ENCODE measurements at regions not wholly inside any gene's neighbourhood (a gene's known extent, or its start where the extent isn't known, plus 50 kb on each side); places are given as distances from the start of the nearest gene placed in this dataset.

GRCh38 chr16:9443864-9444263, 352.4 kb downstream of the HAPSTR1 start:
- no peaks in the 10 kb centered on the region for H3K4me1 ChIP-seq (ENCODE audit: low read depth)
- no peak overlapping the region for H3K4me3 ChIP-seq
- DNase-seq, result no peak
- no peaks in the 10 kb centered on the region for H3K36me3 ChIP-seq (ENCODE audit: low read depth)
- TF ChIP-seq CTCF (IDR thresholded peaks at IDR 0.05), result no peak
- no peaks in the 10 kb centered on the region for H3K9me3 ChIP-seq
- no peak for ATAC-seq
- intact Hi-C loops (cut with DNase I, micrococcal nuclease), result no loop called here

GRCh38 chr16:9446471-9447194, 355.2 kb downstream of the HAPSTR1 start:
- Histone ChIP-seq H3K9me3 (peaks cover 3% of the 10 kb centered on the region), H3K4me3 (no peak overlapping the region), H3K36me3 (ENCODE audit: low read depth) (no peaks in the 10 kb centered on the region), H3K4me1 (ENCODE audit: low read depth) (no peaks in the 10 kb centered on the region)
- TF ChIP-seq CTCF (IDR thresholded peaks at IDR 0.05), result no peak
- peak; percentile 42 for ATAC-seq
- intact Hi-C loops (cut with DNase I, micrococcal nuclease), result no loop called here
- no peak for DNase-seq

- DNase-seq (no peak), ATAC-seq (peak; percentile 14)
- peaks cover 3% of the 10 kb centered on the region for H3K9me3 ChIP-seq
- H3K4me3 ChIP-seq, result no peak overlapping the region
- intact Hi-C loops (cut with DNase I, micrococcal nuclease), result no loop called here
- no peaks in the 10 kb centered on the region for H3K4me1 ChIP-seq (ENCODE audit: low read depth)
- no peak for TF ChIP-seq CTCF (IDR thresholded peaks at IDR 0.05)
- no peaks in the 10 kb centered on the region for H3K36me3 ChIP-seq (ENCODE audit: low read depth)
Measured at GRCh38 chr16:9447195-9447551, 355.7 kb downstream of the HAPSTR1 start.

GRCh38 chr16:9447699-9448098, 356.3 kb downstream of the HAPSTR1 start:
- H3K9me3 ChIP-seq, result peaks cover 3% of the 10 kb centered on the region
- DNase-seq (no peak), ATAC-seq (no peak)
- no peak overlapping the region for H3K4me3 ChIP-seq
- intact Hi-C loops (cut with DNase I, micrococcal nuclease), result no loop called here
- H3K4me1 ChIP-seq (ENCODE audit: low read depth), result no peaks in the 10 kb centered on the region
- H3K36me3 ChIP-seq (ENCODE audit: low read depth), result no peaks in the 10 kb centered on the region
- TF ChIP-seq CTCF (IDR thresholded peaks at IDR 0.05), result no peak

GRCh38 chr16:9449597-9449996, 358.2 kb downstream of the HAPSTR1 start:
- no peak for ATAC-seq
- no peak overlapping the region for H3K4me3 ChIP-seq
- intact Hi-C loops (cut with DNase I, micrococcal nuclease), result no loop called here
- TF ChIP-seq CTCF (IDR thresholded peaks at IDR 0.05), result no peak
- H3K9me3 ChIP-seq, result peaks cover 8% of the 10 kb centered on the region
- H3K36me3 ChIP-seq (ENCODE audit: low read depth), result no peaks in the 10 kb centered on the region
- no peaks in the 10 kb centered on the region for H3K4me1 ChIP-seq (ENCODE audit: low read depth)
- no peak for DNase-seq

- ATAC-seq, result no peak
- no peaks in the 10 kb centered on the region for H3K4me1 ChIP-seq (ENCODE audit: low read depth)
- H3K36me3 ChIP-seq (ENCODE audit: low read depth), result no peaks in the 10 kb centered on the region
- intact Hi-C loops (cut with DNase I, micrococcal nuclease), result no loop called here
- no peak for DNase-seq
- no peak overlapping the region for H3K4me3 ChIP-seq
- H3K9me3 ChIP-seq, result peaks cover 5% of the 10 kb centered on the region
- TF ChIP-seq CTCF (IDR thresholded peaks at IDR 0.05), result no peak
Measured at GRCh38 chr16:9457215-9457614, 365.8 kb downstream of the HAPSTR1 start.

Measured in mucosa of descending colon (tissue), 3 donors.